Limb (tissue), 2 donors: ENCODE measurements at regions not wholly inside any gene's neighbourhood (a gene's known extent, or its start where the extent isn't known, plus 50 kb on each side); places are given as distances from the start of the nearest gene placed in this dataset.
"Not testable (repeated sequence)": the region's sequence is repeated elsewhere in the genome, so short reads cannot be mapped to it uniquely, and the experiment has no call there.

Experiments used
- DNase-seq, 2 donors: peaks; one replicate each; pipeline ENCODE4 v3.0.0-alpha.2; 2016; ENCODE audit errors: extremely low spot score in 2 of 2

DNA sequence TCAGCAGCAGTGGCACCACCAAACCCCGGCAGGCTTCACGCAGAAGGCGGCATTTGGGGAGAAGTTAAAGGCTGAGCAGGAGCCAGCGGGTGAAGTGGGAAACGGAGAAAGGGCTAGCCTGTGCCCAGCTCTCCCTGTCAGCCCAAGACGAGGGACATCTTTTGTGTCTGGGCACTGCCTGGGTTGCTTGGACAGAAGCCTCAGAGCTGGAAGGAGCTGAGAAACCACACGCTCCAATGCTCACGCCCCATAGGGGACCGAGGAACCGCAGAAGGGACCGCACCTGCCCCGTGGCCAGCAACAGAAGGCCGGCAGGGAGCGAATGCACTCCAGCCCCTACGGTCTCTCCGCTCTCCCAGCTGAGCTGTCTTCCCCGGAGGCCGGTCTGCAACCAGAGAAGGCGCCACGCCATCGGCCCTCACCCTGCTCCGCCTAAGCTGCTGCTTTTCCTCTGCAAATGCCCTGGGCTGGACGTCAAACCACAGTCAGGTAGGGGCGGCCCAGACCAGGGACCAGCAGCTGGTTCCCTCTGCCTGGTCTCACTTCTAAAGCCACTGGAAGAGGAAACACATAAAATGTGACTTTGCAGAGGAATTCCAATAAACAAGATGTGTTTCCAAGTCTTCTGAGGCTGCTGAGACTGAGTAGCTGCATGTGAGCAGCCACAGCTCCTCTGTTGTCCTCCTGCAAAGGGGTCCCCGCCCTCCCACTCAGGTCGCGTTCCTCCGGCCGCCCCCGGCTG, 182.4 kb upstream of the ZNF469 start:
- peak in 1 of 2 donors; percentile 31 for DNase-seq

DNA sequence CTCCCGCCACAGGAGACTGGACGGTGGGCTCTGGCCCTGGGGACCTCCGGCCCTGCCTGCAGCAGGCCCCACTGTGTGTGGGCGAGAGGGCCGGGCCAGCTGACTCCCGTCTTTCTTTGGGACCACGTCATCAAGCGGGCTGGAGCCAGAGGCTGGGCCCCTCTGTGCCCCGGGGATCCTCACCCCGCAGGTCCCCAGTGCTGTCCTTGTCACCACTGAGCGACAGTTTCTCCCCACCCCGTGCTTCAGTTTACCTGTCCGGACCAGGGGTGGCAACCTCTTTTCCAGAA, 181.9 kb upstream of the ZNF469 start:
- DNase-seq = no peak

DNA sequence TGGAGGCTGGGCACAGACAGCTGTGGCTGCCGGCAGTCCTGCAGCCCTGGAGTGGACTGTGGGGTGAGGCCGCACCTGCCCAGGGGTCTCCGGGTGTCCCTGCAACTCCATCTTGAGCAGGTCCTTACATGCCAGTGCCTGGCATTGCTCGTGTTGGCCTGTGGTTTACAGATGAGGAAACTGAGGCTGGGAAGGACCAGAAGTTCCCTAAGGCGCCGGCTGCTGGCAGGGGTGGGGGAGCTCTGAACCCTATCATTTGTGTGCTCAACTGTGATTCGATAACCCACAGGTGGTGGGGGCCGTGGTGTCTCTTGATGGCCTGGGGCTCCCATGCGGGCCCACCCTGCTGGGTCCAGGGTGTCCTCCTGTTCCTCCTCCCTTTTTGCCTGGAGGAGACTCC, 181.1 kb upstream of the ZNF469 start:
- peak in 1 of 2 donors; percentile 13 for DNase-seq

DNA sequence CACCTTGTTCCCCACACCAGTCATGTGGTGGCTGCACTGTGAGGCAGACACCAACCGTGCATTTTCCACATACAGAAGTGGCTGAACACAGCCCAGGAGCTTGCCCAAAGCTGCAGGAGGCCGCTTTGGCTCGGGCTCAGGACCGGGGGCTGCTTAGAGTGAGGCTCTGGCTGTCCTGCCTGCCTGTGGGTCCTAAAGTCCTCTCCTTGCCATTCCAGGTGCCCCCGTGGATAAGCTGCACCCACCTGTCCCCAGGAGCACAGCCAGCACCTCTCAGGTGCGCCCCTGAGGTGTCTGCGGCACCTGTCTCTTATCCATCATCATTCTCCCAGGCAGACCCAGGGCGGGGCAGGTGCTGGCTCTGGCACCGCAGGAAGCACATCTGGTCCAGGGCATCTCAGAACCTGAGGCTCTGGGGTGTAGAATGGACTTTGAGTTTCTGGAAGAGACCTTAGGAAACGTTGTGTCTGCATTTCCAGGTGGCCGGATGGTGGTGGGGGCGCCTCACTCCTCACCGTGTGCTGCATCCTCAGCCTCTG, 180.5 kb upstream of the ZNF469 start:
- DNase-seq = peak in 1 of 2 donors; percentile 26

DNA sequence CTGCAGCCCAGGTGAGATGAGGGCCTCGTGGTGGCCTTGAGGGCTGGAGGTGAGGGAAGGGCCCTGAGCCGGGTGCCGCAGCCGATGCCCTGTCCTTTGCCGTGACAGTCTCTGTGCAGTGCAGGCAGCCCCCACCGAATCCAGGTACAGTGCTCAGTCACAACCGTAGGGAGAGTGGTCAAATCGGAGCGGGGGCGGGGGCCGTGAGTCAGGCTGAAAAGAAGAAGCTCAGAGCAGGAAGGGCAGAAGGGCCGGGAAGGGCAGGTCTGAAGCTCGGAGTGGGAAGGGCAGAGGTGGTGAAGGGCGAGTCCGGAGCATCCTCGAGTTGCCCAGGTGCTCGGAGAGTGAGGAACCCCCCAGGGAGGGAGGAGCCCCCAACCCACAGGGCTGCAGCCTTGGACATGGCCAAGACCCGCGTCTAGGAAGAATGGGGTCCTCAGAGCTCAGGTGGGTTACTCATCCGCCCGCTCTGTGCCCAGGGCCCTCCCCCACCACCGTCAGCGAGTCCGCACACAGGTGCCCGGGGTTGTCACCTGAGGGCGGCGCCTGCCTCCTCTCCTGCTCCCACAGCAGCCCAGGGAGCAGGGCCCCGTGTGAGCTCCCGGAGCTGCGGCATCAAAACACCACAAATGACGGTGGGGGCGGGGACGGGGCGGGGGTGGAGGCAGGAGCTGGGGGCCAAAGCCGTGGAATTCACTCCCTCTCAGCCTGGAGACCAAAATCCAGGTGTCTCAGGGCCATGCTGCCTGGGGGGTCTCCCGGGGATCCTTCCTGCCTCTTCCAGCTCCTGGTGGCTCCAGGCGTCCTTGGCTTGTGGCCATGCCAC, 179.7 kb upstream of the ZNF469 start:
- DNase-seq = peak in 1 of 2 donors; percentile 27

DNA sequence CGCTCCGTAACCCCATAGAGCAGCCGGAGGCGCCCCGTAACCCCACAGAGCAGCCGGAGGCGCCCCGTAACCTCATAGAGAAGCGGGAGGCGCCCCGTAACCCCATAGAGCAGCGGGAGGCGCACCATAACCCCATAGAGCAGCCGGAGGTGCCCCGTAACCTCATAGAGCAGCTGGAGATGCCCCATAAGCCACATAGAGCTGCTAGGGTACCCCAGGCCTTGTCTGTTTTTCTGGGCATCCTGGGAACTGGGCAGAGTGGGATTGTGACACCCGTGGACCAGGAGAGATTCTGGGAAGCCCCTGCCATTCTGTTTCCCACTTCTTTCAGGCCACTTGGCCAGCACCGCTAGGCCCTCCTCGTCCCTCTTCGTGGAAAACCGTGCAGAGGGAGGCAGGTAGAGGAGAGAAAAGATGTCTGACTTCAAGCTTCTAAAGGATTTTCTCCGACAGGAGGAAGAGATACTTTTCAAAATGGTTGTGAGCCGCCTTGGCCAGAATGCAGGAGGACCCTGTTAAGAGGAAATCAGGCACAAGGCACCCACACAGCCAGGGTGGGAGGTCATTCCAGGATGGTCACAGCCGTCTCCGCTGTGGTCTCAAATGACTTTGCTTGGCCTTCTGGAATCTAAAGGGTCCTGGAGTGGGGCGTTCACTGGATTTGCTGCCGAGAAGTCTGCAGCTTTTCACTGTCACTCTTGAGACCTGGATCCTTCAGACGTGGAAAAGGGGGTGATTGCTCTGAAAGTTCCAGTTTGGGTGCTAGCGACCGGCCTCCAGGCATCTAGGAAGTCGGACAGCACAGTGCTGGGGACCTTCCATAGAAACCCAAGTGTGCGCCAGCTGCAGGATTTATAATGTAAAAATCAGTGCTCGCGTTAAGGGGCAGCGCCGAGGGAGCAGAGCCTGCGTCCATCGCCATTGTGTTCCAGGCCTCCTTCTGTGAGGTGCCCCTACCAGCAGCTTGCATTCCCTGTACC, 178.3 kb upstream of the ZNF469 start:
- DNase-seq = not testable (repeated sequence)

DNA sequence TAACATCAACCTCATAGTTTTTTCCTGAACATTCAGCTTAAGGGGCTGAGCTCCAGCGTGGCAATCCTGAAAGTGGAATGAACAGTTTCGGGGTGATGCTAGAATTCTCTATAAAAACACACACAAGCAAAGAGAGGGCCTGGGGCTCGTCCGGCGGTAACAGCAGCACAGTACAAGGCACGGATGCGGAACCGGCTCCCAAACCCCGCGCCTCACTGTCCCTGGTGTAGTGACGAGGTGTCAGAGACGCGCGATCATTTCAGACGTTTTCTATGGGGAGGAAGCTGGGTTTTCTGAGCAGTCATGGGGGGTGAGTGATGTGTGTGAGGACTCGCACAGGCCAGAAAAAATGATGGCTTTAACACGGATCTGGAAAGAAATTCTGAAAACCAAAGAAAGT, 177.3 kb upstream of the ZNF469 start:
- not testable (repeated sequence) for DNase-seq

DNA sequence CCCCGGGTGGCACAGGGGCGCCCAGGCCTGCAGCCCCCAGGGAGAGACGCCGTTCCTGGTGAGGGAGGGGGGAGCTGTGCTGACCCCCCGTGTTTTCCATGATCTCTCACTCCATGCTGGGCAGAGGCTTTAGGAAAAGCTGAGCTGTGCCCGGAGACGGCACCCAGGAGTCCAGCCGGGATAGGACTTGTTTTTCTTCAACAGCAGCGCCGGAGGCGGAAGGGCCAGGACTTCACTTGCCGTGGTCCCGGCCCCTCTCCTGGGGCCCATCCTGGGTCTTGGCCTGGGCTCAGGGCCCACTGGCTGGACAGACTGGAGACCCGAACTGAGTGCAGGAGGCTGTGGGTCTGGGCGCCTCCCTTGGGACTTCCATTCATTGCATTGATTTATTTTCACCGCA, 176.8 kb upstream of the ZNF469 start:
- DNase-seq = not testable (repeated sequence)

DNA sequence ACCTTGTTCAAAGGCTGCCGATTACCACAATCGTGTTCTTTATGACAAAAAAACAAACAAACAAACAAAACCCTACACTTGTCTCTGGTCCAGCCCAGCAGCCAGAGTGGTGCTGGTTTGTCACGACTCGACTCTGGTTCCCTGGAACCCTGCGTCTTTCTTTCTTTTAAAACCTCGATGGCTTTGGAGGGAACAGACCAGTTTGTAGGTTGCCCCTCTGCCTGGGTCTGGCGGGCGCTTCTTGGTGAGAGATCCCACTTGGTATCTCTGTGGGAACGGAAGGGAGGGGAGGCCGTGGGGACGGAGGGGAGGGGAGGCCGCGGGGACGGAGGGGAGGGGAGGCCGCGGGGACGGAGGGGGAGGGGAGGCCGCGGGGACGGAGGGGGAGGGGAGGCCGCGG, 176.2 kb upstream of the ZNF469 start:
- DNase-seq = peak in 1 of 2 donors; percentile 3

DNA sequence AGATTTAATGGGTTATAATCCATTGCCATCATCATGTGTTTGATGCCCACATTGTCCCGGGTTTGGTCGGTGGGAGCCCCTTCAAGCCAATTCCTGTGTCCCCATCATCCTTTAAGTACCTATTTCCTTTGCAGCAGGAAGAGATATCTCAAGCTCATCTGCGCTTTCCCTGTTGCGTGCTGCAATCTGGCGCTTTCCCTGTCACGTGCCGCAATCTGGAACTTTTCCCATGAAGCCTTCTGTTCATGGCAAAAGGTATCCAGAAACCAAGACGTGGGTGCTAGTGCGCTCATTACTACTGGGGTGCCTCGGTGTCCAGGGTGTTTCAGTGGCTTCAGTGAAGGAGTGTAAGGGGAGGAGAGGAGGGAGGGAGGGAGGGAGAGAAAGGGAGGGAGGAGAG, 174.6 kb upstream of the ZNF469 start:
- peak in 1 of 2 donors; percentile 6 for DNase-seq

DNA sequence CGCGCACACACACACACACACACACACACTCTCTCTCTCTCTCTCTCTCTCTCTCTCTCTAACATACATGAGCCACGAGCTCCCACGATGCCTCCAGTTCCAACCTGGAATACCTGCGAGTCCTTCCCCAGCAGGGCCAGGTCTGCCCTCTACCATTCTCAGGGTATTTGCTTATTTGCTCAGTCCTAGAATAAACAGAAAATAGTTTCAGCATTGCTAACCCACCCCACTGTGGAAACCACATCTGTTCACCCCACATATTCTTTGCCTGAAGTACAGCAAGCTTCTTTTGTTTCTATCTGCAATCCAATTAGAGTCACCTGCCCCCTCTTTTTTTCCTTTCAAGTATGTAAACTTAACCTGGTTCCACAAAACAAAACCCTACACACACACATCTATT, 174.0 kb upstream of the ZNF469 start:
- DNase-seq = not testable (repeated sequence)

DNA sequence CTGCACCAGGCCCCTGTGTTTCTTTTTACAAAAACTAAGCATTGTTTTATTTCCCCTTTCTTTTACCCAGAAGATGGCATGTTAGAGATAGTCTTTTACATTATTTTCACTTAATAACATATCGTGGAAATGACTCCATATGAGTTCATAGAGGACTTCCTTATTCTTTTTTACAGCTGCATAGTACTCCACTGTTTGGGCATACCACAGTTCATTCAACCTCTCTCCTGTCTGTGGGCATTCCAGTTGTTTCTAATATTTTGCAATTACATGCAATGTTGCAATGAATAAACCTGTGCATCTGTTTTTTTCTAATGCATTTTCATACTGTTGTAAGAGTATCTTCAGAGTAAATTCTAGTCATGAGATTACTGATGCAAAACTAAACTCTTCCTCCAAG, 173.2 kb upstream of the ZNF469 start:
- DNase-seq = not testable (repeated sequence)

DNA sequence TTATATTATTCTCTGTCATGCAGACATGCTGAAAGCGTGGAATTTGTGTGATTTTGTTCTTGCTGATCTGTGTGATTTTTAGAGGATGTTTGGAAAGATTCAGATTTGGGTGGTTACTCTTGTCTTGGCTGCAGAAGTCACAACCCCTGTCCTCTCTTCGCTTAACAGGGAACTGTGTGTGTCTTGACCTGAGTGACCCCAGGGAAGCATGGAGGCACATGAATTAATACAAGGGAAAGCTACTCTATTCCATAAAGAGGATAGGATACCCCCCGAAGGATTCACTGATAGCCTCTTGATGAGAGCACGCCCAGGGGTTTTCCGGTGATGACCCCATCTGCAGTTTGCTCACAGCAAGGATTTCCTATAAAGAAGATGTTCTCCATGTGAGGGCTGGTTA, 168.8 kb upstream of the ZNF469 start:
- not testable (repeated sequence) for DNase-seq

DNA sequence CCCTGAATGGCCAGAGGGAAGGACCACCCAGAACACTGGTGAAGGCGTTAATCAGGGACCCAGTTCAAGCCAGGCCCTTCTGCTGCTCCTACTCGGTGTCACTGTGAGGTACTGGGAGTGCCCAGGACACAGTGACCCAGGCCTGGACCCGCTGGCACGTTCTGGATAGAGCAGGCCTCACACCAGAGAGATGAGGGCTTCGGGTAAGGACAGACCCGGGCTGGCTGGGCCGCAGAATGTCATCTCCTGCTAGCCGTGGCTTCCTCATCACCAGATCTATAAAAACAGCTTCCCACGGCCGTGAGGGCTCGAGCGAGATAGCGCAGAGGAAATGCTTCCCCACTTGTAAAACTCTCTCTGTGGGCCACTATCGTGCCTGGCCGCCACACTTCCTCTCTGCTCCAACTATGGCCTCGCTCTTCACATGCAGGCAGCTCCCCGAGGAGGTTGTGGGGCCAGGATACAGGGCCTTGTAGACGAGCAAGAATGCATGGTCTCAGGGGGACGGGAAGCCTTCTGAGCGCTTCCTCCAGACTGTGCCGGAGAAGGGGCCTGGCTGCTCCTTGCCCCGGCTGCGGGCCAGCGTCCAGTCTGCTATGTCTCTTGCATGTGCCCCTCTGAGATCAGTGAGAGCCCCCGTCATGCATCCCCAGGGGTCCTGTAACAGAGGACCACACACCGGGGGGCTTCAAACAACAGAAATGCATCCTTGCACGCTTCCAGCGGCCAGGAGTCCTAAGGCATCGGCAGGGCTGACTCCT, 161.6 kb upstream of the ZNF469 start:
- not testable (repeated sequence) for DNase-seq

DNA sequence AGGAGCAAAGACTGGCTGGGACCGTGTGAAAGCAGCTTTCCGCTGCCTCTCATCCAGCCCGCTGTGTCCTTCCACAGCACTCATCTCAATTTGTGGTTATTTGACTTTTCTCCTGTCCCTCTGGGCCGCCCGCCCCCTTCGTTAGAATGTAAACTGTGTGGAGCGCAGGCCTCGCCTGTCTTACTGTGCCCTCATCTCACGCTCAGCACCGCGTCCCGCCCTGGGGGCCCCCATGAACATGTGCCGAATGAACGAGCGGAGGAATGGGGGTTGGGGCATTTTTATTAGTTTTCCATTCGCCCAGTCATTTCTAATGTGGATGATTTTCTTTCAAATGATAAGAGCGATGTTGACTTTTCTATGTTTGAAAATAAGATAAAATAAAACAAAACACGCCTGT, 159.1 kb upstream of the ZNF469 start:
- DNase-seq = not testable (repeated sequence)

DNA sequence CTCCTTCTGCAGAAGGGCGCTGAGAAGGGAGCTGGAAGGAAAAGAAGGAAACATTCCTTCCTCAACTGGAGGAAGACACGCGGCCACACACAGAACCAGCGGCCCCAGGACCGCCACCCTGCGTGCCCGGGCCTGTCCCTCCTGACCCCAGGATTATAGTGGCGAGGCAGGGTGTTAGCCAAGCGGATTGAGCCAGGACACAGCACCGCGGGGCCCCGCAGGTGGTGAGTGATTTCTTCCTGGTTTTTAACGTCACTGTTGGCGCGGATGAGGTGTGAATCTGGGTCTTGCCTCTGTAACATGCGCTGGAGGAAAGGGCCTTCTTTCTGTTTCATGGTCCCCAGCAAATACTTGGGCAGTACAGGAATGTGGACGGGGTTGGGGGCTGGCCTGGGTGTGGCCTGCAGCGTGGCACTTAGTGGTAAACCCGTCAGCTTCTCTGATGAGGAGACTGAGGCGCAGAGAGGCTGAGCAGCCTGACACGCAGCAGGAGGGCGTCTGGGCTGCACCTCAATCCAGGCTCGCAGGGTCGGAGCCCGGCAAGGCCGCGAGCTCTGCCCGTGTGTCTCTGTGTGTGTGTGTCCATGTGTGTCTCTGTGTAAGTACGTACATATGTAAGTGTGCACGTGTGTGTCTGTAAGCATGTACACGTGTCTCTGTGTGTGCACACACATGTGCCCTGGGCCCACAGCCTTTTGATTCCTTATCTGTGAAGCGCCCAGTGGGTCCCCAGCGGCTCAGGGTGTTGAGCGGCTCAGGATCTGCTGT, 158.4 kb upstream of the ZNF469 start:
- not testable (repeated sequence) for DNase-seq

DNA sequence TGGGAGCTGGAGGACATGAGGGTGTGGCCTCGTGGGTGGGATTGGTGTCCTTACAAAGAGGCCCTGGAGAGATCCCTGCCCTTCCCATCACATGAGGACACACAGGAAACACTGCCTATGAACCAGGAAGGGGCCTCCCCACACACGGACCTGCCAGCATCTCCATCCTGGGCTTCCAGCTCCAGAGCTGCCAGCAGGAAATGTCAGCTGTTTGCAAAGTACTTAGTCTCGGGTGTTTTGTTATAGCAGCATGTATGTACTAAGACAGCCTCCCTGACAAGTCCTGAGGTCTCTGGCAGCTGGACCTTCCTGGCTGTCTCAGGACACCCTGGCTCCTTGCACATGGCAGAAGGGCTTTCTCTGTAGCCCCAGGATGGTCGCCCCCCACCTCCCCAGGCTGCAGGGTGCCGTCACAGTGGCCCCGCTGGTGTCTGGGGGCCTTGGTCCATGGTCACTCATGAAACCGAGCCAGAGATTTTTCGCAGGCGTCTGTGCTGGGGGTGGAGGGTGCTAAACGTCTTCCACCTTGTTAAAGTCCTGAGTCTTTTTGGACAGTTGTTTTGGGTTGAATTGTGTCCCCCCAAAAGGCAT, 157.0 kb upstream of the ZNF469 start:
- DNase-seq = not testable (repeated sequence)

DNA sequence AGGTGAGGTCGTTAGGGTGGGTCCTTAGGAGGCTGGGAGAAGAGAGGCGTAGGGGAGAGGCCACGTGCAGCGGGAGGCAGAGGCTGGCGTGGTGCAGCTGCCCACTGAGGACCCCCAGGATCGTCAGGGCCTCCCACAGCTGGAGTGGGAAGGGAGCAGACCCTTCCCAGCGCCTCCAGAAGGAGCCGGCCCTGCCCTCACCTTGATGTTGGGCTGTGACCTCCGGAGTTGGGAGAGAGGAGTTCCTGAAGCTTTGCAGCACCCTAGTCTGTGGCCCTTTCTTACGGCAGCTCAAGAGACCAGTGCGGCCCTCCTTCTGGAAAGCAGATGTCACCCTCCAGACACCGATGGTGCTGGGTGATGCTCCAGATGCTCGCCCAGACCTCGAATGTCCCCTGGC, 156.5 kb upstream of the ZNF469 start:
- not testable (repeated sequence) for DNase-seq

DNA sequence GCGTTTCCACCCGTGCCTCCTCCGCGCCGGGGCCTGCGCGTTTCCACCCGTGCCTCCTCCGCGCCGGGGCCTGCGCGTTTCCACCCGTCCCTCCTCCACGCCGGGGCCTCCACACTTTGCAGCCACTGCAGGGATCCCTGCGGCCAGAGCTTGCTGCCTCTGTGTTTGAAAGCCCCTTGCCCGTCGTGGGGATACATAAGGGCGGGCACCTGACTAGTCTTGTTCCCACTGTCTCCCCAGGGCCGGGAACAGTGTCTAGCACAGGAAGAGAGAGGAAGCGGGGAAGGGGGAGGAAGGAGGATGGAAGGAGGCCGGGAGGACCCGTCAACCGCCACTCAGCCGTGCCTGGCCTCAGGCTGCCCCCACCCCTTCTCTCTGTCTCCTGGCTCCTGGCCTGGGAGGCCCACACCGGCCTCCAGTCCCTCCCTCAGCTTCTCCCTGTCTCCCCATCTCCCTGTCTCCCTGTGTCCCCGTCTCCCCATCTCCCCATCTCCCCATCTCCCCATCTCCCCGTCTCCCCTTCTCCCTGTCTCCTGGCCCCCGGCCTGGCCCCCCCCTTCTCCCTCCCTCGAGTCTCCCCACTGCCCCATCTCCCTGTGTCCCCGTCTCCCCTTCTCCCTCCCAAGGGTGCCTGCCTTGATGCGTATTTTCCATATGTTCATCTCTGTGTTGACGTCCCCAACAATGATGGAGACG, 155.6 kb upstream of the ZNF469 start:
- not testable (repeated sequence) for DNase-seq
